HG03521 (cell line): ENCODE measurements at regions not wholly inside any gene's neighbourhood (a gene's known extent, or its start where the extent isn't known, plus 50 kb on each side); places are given as distances from the start of the nearest gene placed in this dataset.
"Not testable (repeated sequence)": the region's sequence is repeated elsewhere in the genome, so short reads cannot be mapped to it uniquely, and the experiment has no call there.

Experiments used
- ATAC-seq: cut with Tn5 transposase; IDR thresholded peaks from one replicate; pipeline ENCODE4 v1.9.1; 2021; ENCODE audit warnings: mild to moderate bottlenecking, moderate library complexity; ENCODE audit not compliant: unreplicated experiment

DNA sequence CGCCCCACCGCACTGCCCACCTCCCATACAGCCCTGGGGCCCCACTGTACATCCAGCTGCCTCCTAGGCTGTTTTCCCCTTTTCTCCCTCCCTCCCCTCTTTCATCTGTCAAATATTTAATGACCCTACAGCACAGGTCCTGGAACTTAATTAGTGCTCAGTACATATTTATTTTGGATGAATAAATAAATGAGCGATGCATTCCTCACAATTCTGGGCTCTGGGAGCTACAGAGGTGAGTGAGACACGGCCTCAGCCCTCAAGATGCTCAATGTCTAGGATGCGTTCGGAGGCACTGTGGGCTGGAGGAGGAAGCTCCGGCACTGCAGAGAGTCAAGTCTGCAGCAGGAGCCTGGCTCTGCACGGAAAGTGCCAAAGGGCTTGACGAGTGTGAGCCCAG is 175.0 kb downstream of the FAM43A start:
- no peak for ATAC-seq

DNA sequence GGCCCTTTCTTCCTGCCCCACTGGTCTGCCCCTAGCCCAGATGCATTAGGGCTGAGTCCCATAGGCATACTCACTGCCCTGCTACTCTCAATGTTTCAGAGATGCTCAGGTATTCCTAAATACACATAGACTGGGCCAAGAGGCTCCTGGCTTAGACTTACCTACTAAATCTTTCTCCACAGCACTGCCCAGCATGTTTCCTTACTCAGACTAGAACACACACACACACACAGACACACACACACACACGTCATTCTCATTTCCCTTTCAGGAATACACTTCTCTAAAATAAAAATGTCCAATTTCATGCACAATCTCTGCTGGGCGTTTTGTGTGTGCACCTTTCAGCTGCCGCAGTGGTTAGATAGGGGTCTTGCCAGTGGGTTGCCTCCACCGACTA is 175.7 kb downstream of the FAM43A start:
- ATAC-seq: no peak

DNA sequence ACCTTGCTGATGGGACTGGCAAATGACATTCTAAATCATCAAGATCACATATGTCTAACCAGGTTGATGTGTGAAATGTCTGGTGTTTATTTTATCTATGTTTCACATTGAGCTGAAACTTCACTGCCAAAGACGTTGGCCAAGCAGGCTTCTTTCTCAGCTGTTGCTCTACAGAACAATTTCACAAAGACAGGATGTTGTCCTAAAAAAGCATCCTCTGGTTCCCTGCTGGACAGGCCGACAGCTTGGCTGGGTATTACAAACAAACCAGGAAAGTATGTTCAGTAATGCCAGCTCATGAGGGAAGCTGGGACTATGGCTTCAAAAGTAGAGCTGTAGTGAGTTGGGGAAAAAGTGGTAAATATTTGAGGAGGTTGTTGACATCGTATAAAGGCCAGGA is 179.4 kb downstream of the FAM43A start:
- no peak for ATAC-seq

DNA sequence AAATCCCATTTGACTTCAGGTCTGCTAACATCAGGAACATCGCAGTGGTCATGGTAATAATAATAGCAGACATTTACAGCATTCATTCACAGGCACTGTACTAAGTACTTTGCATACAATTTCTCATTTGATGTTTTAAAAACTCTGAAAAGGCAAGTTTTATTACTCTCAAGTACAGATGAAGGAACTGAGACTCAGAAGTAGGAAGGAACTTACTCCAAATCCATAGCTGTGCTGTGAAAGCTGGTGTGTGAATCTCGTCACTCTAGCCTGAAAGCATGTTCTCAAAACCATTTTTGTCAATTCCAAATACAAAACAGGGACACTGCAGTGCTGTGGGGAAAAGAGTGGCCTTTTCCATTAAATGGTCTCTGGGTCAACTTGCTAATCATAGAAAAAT is 179.9 kb downstream of the FAM43A start:
- no peak for ATAC-seq

DNA sequence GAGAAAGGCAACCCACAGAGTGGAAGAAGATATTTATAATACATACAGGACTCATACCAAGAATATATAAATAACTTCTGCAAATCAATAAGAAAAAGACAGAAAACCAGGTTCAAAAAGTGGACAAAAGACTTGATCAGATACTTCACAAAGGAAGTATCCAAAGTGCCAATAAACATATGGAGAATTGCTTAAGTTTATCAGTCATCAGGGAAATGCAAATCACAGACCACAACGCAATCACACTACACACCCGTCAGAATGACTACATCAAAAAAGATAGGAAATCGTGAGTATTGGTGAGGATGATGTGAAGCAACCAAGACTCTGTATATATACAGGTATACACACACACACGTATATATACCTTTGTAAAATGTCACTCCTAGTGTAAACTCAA is 180.6 kb downstream of the FAM43A start:
- ATAC-seq: no peak

DNA sequence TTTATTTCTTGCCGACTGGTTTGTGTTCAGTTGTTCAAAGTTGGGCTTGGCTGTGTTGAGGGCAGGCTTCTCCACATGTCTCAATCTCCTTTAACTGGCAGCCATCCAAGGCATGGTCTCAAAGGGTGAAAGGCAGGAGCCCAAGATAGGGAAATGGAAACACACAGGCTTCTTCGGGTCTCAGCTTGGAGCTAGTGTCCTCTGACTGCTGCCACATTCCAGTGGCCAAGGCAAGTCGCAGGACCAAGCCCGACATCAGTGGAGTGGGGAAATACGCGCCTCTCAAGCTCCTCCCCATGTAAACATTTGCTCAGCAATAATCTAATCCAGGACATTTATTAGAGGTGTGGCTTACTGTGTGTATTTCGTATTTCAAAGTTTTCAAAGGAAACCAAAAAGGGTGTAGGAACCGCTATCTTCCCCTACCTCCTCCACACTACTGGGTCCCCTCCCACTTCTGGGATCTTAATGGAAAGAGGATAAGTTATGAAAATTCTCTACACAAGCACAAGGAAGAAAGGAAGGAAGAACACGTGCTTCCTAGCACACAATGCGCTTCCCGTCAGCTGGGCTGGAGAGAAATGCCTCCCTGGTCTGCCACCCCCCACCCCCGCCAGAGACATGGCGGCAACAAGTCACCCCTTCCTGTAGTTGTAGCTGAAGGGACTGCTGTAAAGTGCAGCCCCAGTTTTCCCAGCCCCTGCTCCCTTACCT is 181.7 kb downstream of the FAM43A start:
- ATAC-seq: no peak

DNA sequence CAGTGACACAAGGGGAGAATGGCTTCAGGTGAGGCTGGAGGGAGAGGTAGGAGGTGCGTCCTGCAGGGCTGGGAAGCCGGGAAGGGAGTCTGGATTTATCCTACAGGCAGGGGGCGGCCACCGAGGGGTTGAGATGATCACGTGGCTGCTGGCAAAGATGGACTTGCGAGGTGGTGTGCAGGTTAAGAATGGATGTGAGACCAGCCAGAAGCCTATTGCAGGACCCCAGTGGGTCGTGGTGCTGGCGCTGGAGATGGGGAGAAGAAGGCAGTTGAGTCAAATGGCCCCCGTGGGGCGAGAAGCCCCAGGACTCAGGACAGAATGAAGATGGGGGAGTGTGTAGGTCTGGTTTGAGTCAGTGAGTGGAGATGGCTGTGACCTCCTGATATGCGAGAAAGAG is 183.1 kb downstream of the FAM43A start:
- ATAC-seq: no peak

DNA sequence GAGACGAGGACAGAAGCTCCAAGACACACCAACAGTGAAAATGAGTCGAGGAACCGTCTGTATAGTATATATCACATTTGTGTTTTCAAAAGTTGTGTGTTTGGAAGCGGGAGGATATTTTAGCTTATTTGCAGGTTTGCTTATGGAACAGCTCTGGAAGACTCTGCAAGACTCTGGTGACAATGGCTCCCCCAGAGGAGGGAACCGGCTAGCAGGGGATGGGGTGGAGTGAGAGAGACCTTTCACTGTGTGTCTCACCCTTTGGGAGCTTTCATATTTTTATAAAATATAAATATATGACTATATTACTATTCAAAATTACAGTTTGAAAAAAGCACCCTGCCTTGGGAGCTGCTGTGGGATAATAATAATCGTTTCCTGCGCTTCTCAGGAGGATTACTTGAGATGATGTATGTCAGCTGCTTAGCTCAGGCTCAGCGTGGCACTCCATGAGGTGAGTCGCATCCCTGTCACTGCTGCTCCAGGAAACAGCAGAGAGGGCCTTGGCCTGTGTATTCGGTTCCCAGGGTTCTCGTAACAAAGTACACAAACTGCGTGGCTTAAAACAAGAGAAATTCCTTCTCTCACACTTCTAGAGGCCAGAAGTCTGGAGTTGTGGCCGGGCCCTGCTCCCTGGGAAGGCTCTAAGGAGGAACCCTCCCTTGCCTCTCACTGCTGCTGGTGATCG is 183.9 kb downstream of the FAM43A start:
- ATAC-seq: no peak

DNA sequence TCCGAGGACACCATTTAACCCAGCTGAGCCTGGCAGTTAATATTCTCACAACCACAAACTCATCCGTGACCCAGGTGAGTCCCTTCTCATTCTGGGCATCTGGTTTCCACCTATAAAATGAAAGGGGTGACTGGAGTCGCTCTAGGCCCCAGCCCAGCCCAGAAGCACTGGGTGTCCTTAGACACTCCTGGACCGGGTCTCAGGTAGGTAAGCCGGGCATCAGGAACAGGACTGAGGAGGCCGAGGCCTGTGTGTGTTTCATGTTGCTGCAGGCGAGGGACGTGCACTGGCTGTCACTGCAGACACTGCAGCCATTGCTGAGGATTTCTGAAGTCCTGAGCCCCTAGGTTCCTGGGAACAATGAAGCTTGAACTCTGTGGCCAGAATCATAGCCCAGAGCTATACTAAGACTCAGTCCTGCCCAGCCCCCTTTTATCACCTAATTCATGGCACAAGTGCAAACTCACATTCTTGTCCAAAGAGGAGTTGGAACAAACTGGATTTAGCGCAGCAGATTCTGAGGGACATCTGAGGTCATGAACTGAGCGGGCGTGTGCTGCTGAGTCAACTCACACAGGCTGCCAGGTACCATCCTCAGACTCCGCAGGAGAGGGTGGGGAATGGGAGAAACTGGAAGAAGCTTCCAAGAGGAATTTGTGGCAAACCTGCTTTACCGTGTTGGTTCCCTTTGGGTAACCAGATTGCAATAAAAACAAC is 184.9 kb downstream of the FAM43A start:
- no peak for ATAC-seq

DNA sequence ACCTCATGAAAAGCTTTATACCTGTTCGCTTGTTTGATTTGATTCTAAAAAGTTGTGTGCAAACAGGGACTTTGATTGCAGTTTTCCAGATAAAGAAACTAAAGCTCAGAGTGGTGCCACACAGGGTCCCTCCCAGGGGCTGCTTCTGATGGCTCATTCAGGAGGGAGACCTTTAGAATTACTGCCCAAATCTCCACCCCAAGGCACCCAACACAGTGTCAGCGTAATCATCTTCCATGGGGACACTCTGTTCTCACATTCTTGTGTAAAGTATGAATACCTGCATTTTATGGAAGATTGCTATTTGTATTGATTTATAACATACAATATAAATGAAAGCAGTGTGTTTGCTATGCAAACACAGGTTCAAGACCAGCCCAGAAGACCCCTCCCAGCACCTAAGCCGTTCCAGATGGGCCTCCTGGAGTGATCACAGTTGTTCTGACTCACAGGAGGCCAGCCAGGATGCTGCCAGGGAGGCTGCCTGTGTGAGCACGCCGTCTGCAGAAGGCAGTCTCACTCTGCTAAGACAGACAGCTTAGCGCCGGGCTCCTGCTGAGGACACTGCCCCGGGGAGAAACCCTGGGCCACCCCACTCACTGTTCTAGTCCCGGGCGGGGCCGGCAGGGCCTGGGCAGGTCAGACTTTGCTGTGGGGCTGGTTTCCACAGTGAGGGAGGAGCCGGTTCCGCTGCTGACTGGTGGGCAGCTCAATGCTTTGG is 185.6 kb downstream of the FAM43A start:
- no peak for ATAC-seq

DNA sequence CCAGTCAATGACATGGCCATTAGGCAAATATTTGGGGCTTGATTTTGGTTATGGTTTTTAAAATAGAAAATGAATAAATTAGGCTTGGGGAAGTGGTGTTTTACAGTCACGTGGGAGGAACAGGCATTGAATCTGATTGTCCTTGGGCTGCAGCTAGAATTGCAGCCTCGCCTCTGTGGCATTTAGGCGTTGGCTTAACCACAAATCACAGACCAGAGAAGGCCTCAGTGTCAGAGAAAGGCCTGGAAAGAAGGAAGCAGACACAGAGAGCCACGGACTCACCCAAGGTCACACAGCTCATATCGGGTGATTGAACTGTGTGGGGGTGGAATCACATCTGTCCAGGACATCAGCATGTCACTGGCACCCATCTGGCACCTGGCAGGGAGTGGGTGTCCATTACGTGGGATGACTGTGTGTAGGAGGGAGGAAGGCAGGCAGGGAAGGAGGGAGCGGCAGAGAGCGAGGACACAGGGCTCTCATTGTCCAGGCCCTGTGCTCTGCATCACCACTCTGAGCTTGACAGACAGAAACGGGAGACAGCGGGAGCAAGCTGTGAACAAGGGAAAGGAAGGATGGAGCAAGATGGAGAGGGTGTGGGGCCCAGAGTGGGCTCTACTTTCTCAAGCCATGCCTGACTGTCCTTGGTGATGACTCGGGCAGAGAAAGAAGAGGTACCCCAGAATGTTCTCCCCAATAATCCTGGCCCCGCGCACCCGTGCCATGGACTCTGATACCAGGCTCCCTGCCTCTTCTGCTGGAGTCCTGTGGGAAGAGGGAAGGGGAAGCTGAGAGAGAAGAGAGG is 186.4 kb downstream of the FAM43A start:
- no peak for ATAC-seq

DNA sequence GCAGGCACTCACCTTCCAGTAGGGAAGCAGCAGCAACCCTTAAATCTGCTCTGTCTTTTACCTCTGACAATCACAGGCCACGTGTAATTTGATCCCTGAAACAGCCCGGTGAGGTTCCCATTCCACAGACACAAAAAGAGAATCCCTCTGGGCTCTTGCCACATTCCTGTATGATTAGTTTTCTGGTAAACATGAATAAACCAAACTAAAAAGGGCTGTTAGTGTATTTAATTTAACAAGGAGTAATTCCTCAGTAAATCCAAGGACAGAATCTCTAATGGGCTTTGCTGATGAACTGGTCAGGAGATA is 186.9 kb downstream of the FAM43A start:
- no peak for ATAC-seq

DNA sequence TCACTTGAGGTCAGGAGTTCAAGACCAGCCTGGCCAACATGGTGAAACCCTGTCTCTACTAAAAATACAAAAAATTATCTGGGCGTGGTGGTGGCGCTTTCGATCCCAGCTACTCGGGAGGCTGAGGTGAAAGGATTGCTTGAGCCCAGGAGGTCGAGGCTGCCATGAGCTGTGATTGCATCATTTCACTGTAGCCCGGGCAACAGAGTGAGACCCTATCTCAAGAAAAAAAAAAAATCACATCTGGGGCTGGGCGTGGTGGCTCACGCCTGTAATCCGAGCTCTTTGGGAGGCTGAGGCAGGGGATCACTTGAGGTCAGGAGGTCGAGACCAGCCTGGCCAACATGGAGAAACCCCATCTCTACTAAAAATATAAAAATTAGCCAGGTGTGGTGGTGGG is 187.8 kb downstream of the FAM43A start:
- ATAC-seq: not testable (repeated sequence)

DNA sequence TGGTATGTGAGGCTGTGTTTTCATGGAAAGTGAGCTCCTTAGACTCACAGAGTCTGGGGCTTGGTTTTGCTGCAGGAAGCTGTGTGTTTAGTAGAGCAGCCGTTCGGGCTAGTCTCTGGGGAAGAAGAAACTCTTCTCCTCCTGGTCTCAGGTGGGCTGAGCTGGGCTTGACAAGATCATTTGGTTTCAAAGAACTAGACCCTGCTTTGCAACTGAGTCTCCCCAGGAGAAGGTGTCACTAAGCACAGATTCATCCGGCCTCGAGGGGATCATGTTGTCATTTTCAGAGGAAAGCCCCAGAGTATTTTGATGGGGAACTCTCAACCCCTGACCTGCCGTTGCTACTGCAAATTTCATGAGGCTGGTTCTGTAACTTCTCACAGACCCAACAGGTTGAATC is 188.5 kb downstream of the FAM43A start:
- ATAC-seq: no peak

DNA sequence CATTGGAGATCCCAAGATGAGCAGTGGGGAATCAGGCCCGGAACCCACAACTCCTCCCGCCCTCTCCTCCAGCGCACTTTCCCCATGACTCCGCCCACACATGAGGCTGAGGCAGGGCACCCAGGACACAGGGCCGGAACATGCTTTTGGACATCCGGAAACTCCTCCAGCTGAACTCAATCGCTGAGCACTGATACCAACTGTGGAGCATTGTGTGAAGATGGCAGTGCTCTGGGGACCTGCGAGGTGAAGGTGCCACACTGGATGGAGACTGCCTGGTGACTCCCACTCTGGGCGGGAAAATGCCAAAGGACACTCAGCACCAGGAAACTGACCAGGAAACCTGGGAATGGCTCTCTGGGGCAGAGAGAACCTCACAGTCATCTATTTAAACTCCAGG is 189.1 kb downstream of the FAM43A start:
- no peak for ATAC-seq

DNA sequence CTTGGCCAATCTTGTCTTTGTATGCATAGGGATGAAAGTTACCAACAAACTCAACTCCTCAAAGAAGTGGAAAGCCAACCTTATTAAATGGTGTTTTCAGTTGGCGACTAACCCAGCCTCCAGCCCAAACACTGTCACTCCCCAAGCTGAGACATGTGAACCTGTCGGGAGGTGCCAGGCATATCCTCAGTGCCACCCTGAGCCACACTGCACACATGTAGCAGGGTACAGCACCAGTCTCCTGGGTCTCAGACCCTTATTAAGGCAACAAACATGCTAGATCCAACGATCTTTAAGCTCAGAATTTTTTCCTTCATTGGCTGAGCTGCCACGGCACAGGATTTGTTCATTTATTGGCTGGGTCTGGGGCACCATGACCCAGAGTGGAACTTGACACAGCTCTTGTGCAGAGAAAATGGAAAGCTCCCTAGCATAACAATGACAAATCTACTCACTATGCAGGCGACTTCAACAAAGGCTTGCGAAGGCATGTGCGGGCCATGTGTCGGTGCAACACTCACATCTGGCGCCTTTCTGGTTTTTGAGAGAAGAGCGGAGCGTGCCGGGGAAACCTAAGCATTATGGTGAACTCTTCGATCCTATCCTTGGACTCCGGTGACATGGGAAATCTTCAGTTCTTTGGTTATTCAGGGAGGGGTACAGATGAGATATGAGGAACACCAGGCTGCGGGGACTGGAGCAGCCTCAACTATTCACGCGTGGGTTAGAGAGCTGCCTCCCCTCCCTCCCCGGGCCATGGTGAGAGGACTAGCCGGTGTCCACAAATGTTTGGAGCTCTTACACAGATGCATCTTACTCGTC is 190.1 kb downstream of the FAM43A start:
- no peak for ATAC-seq

DNA sequence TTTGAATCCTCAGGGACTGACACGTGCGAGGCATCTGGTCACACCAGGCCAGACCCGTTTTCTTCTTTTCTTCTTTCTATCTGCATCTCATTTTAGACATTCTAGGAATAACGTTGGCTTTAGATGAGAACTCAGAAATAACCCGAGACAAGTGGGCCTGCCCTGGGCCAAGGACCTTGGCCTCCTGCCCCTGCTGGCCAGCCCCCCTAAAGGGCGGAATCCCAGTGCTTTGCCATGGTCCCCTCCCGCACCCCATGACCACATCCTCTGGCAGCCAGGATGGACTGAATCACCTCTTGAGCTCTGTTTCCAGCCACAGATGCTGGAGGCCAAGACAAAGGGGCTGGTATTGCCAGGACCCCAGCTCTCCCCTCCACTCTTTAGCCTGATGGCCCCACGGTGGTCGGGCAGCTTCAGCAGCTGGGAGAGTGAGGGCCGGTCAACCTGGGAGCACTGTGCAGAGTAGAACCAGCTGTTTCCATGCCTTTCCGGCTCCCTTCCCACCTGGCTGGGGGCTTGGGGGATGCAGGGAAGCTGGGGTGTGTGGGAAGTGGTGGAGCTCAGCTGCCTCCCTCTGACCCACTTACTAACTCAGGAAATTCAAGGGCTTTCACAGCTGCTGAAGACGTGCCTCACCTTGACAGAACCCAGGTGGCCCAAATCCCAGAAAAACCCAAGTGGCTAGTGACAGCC is 190.9 kb downstream of the FAM43A start:
- ATAC-seq: no peak

DNA sequence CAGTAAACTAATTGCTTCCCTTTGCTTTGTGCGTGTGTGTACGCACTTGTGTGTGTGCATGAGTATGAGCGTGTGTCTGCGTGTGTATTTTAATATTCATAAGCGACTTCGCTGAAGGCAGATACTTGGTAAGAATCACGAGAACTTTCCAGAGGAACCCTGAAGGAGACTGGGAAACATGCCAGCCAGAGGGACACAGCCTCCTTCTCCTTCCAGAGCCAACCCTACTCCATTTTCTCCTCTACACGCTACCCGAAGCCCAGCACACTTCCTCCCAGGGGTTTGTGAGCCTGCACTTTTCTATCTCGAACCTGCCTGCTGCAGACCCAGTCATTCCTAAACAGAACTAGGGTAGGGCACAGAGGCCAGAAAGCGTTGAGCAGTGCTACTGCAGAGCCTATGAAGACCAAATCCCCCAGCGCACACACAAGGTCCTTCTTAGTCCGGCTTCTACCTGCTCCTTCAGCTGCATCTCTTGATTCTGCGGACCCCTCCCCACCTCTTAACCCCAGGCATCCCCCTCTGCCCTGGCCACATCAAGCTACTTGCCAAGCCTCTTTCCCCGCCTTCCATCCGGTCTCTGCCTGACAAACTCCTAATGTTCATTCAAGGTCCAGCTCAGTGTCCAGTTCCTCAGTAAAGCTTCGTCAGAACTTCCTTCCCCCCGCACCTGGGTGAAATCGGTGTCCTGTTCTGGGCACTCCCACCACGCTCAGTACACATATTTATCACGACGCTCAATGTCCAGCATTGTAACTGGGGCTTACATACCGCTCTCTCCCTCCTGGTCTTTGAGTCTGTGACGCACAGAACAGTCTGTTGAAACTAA is 191.8 kb downstream of the FAM43A start:
- ATAC-seq: no peak
